B cell (primary cell): ENCODE measurements at regions not wholly inside any gene's neighbourhood (a gene's known extent, or its start where the extent isn't known, plus 50 kb on each side); places are given as distances from the start of the nearest gene placed in this dataset.

Source experiments
- ATAC-seq: fragments of 200-7000 bp; cut with Tn5 transposase; one replicate; pipeline ENCODE4 v1.10.0; 2021; ENCODE audit warnings: low read depth, mild to moderate bottlenecking, moderate number of reproducible peaks, moderate library complexity
- CTCF ChIA-PET: fragments of 350-600 bp; sonication (Branson Sonifier 250); formaldehyde crosslinking; loops from one replicate; lab custom pipeline; 2021; ENCODE audit warnings: antibody characterized with exemption, inconsistent platforms; lab: Charles Lee
- POLR2A ChIA-PET: fragments of 350-600 bp; sonication (Branson Sonifier 250); formaldehyde crosslinking; loops from one replicate; lab custom pipeline; 2021; ENCODE audit warnings: antibody characterized with exemption; lab: Charles Lee
- DNase-seq: peaks from one replicate; pipeline ENCODE4 v3.0.0; 2013
- H2AFZ ChIP-seq: 2 replicates; pipeline ENCODE4 v1.6.1; 2012; ENCODE audit warnings: mild to moderate bottlenecking, low read depth, low read length; ENCODE audit not compliant: insufficient read depth, poor library complexity, severe bottlenecking
- H3K27ac ChIP-seq, 2 donors: 1 replicate in 1 of 2; 2 replicates in 1 of 2; pipeline ENCODE4 v1.5.1; 2012 to 2013; ENCODE audit warnings: low read length in 2 of 2, mild to moderate bottlenecking in 2 of 2, moderate library complexity in 1 of 2
- H3K27me3 ChIP-seq, 4 experiments: fragments of 200-600 bp in 1 of 4; sonication (generic) in 1 of 4; replicated peaks in 1 of 4; 1 replicate in 2 of 4; 2 replicates in 2 of 4; pipeline versions ENCODE4 v1.6.1 to v1.7.0; 2013 to 2016; ENCODE audit warnings: low read length in 3 of 4, mild to moderate bottlenecking in 2 of 4, mixed read lengths in 1 of 4, moderate library complexity in 1 of 4; ENCODE audit not compliant: insufficient read depth in 4 of 4, control insufficient read depth in 3 of 4; ENCODE audit errors: control extremely low read depth in 1 of 4
- H3K36me3 ChIP-seq, 2 experiments: replicated peaks in 1 of 2; 1 replicate in 1 of 2; 2 replicates in 1 of 2; pipeline versions ENCODE4 v1.6.1 to v1.7.1; 2013; ENCODE audit warnings: low read length in 1 of 2; ENCODE audit not compliant: insufficient read depth in 2 of 2, control insufficient read depth in 1 of 2; ENCODE audit errors: control extremely low read depth in 1 of 2, extremely low read depth in 1 of 2
- H3K4me1 ChIP-seq, 2 donors: fragments of 200-600 bp in 1 of 2; sonication (generic) in 1 of 2; 1 replicate in 1 of 2; 2 replicates in 1 of 2; pipeline versions ENCODE4 v1.5.1 to v1.6.1; 2013 to 2017; ENCODE audit warnings: low read length in 2 of 2; ENCODE audit not compliant: control insufficient read depth in 2 of 2, insufficient read depth in 2 of 2
- H3K4me2 ChIP-seq: replicated peaks from 2 replicates; pipeline ENCODE3; 2012; ENCODE audit warnings: mild to moderate bottlenecking, low read depth, low read length; ENCODE audit not compliant: poor library complexity, severe bottlenecking
- H3K4me3 ChIP-seq, 5 experiments: fragments of 200-600 bp in 1 of 5; sonication (generic) in 1 of 5; 1 replicate in 3 of 5; 2 replicates in 2 of 5; pipeline versions ENCODE4 v1.5.1 to v1.7.0; 2011 to 2016; ENCODE audit warnings: low read length in 4 of 5, mild to moderate bottlenecking in 4 of 5, low read depth in 2 of 5, control low read depth in 1 of 5, moderate library complexity in 1 of 5; ENCODE audit not compliant: insufficient read depth in 1 of 5; ENCODE audit errors: control extremely low read depth in 1 of 5, extremely low read depth in 1 of 5
- H3K79me2 ChIP-seq: fragments of 200-600 bp; sonication (generic); one replicate; pipeline ENCODE4 v1.6.0; 2016; ENCODE audit warnings: low read length; ENCODE audit not compliant: control insufficient read depth, insufficient read depth
- H3K9ac ChIP-seq: fragments of 200-600 bp; sonication (generic); 2 replicates; pipeline ENCODE4 v1.6.1; 2017; ENCODE audit warnings: mild to moderate bottlenecking, low read length, moderate library complexity
- H3K9me3 ChIP-seq, 3 donors: one replicate each; pipeline versions ENCODE4 v1.6.1 to v1.7.1; 2013; ENCODE audit warnings: low read length in 2 of 3; ENCODE audit not compliant: control insufficient read depth in 2 of 3, insufficient read depth in 1 of 3; ENCODE audit errors: control extremely low read depth in 1 of 3
- H4K20me1 ChIP-seq: 2 replicates; pipeline ENCODE4 v1.6.0; 2012; ENCODE audit warnings: mild to moderate bottlenecking, low read length; ENCODE audit not compliant: insufficient read depth, control insufficient read depth, poor library complexity, severe bottlenecking
- H3K27ac Mint-ChIP-seq: one replicate; pipeline ENCODE4 v1.8.0; 2021; ENCODE audit warnings: mixed read lengths
- H3K27me3 Mint-ChIP-seq: one replicate; pipeline ENCODE4 v1.8.0; 2021; ENCODE audit warnings: mixed read lengths
- H3K4me1 Mint-ChIP-seq: one replicate; pipeline ENCODE4 v1.8.0; 2021; ENCODE audit warnings: mixed read lengths
- H3K4me3 Mint-ChIP-seq: one replicate; pipeline ENCODE4 v1.8.0; 2021; ENCODE audit warnings: mixed read lengths
- H3K9me3 Mint-ChIP-seq: one replicate; pipeline ENCODE4 v1.8.0; 2022; ENCODE audit warnings: mixed read lengths; ENCODE audit not compliant: insufficient read depth
- EZH2 ChIP-seq: IDR thresholded peaks from 2 replicates; pipeline ENCODE4 v1.6.1; 2012; ENCODE audit warnings: borderline replicate concordance, low read depth, mild to moderate bottlenecking, moderate library complexity, low read length; ENCODE audit not compliant: insufficient read depth, poor library complexity, severe bottlenecking
- WGBS: methylation state at CpG from one replicate; pipeline ENCODE4 v1.1.5; 2013; ENCODE audit warnings: missing lambda C conversion rate; ENCODE audit not compliant: insufficient coverage; 5-methylcytosine and 5-hydroxymethylcytosine counted together
- intact Hi-C: fragments of 100-400 bp; cut with micrococcal nuclease; formaldehyde crosslinking; loops from one replicate; pipeline ENCODE4 v1.10.0; 2022
- TF ChIP-seq, protein P1 (sequence below): fragments of 200-600 bp; IDR thresholded peaks from one replicate; pipeline ENCODE4 v1.8.0; 2022; ENCODE audit warnings: antibody characterized with exemption, mild to moderate bottlenecking

DNA sequence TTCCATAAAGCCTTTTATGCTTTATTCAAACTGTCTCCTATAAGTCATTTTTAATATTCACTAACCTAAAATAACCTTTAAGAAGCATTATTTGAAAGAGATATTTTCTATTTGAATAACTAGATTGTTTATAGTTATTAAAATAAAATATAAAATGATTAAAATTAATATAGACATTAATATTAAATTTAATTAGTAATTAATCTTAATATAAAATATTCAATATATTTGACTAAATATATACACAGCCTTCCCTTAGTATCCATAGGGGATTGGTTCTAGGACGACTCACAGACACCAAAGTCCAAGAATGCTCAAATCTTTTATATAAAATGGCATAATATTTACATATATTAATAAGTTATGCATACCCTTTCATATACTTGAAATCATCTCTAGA, 1014.1 kb downstream of the TBL1XR1 start:
- Histone ChIP-seq H3K9ac (no peak overlapping the region), H3K27ac (no peak overlapping the region), H3K4me1 (no peaks in the 10 kb centered on the region), H3K4me3 (no peak overlapping the region), H3K79me2 (no peaks in the 10 kb centered on the region), H4K20me1 (no peaks in the 10 kb centered on the region), H3K36me3 (no peaks in the 10 kb centered on the region), H3K9me3 (no peaks in the 10 kb centered on the region), H3K4me2 (no peak overlapping the region), H2AFZ (no peak overlapping the region), H3K27me3 (no peaks in the 10 kb centered on the region)
- POLR2A ChIA-PET: no interaction called here
- intact Hi-C loops: no loop called here
- no peaks in the 10 kb centered on the region for H3K27me3 Mint-ChIP-seq
- ATAC-seq: no peak
- no CpG with 5 or more reads among the region's 1 CpG for WGBS
- H3K27ac Mint-ChIP-seq: no peak overlapping the region
- H3K4me3 Mint-ChIP-seq: no peak overlapping the region
- H3K4me1 Mint-ChIP-seq: no peaks in the 10 kb centered on the region
- CTCF ChIA-PET: no interaction called here
- peaks cover 2% of the 10 kb centered on the region for H3K9me3 Mint-ChIP-seq
- DNase-seq: no peak
- TF ChIP-seq, protein P1, sequence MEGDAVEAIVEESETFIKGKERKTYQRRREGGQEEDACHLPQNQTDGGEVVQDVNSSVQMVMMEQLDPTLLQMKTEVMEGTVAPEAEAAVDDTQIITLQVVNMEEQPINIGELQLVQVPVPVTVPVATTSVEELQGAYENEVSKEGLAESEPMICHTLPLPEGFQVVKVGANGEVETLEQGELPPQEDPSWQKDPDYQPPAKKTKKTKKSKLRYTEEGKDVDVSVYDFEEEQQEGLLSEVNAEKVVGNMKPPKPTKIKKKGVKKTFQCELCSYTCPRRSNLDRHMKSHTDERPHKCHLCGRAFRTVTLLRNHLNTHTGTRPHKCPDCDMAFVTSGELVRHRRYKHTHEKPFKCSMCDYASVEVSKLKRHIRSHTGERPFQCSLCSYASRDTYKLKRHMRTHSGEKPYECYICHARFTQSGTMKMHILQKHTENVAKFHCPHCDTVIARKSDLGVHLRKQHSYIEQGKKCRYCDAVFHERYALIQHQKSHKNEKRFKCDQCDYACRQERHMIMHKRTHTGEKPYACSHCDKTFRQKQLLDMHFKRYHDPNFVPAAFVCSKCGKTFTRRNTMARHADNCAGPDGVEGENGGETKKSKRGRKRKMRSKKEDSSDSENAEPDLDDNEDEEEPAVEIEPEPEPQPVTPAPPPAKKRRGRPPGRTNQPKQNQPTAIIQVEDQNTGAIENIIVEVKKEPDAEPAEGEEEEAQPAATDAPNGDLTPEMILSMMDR: no peak
- no peak for TF ChIP-seq EZH2

DNA sequence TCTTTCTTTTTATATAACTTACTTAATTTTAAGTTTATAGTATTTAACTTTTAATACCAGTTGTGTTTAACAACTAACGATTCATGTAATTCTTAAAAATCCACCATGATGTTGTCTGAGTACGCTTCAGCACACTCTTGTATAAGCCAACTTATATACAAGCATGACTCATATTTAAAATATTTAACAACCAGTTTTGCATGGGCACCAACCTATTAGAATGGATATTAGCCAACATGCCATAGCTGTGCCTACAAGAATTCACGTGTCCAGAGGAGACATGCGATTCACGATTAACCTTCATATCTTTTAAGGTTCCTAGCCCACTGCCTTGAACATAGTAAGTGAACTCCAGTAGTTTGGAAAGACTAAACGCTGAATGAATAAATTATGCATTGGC, 1023.2 kb downstream of the TBL1XR1 start:
- POLR2A ChIA-PET: no interaction called here
- Histone ChIP-seq H3K4me2 (no peak overlapping the region), H3K4me1 (no peaks in the 10 kb centered on the region), H3K36me3 (no peaks in the 10 kb centered on the region), H3K27ac (no peak overlapping the region), H3K4me3 (no peak overlapping the region), H3K9ac (no peak overlapping the region), H2AFZ (no peak overlapping the region), H3K27me3 (no peaks in the 10 kb centered on the region), H3K79me2 (no peaks in the 10 kb centered on the region), H4K20me1 (no peaks in the 10 kb centered on the region), H3K9me3 (peaks cover 0 to 1% (median 0%) of the 10 kb centered on the region in 3 donors)
- Mint-ChIP-seq H3K4me1 (no peaks in the 10 kb centered on the region), H3K27ac (no peak overlapping the region), H3K4me3 (no peak overlapping the region), H3K9me3 (peaks cover 2% of the 10 kb centered on the region), H3K27me3 (no peaks in the 10 kb centered on the region)
- DNase-seq (no peak), ATAC-seq (no peak)
- intact Hi-C loops: no loop called here
- CTCF ChIA-PET: no interaction called here
- 97% methylated on average over 5 of the region's 6 CpGs for WGBS
- TF ChIP-seq, protein P1: no peak
- no peak for TF ChIP-seq EZH2
